Endodermal cell (in vitro differentiated cells): ENCODE measurements at regions not wholly inside any gene's neighbourhood (a gene's known extent, or its start where the extent isn't known, plus 50 kb on each side); places are given as distances from the start of the nearest gene placed in this dataset.
A peak's percentile ranks its signal among the peaks of the same experiment; 100 is the strongest.

ENCODE experiments used
- DNase-seq: peaks from one replicate; pipeline ENCODE4 v3.0.0-alpha.2; 2017
- H3K27ac ChIP-seq: 2 replicates; pipeline ENCODE4 v1.5.1; 2013; ENCODE audit warnings: mild to moderate bottlenecking, low read depth, low read length, moderate library complexity
- H3K27me3 ChIP-seq: 2 replicates; pipeline ENCODE4 v1.6.1; 2013; ENCODE audit warnings: mild to moderate bottlenecking, low read length, moderate library complexity; ENCODE audit not compliant: insufficient read depth, control insufficient read depth, poor library complexity, severe bottlenecking
- H3K36me3 ChIP-seq: 2 replicates; pipeline ENCODE4 v1.7.0; 2013; ENCODE audit warnings: mild to moderate bottlenecking, low read length, moderate library complexity; ENCODE audit not compliant: control insufficient read depth, insufficient read depth
- H3K4me1 ChIP-seq: one replicate; pipeline ENCODE4 v1.7.0; 2013; ENCODE audit warnings: low read length; ENCODE audit not compliant: control insufficient read depth, insufficient read depth
- H3K4me3 ChIP-seq: 2 replicates; pipeline ENCODE4 v1.5.1; 2013; ENCODE audit warnings: mild to moderate bottlenecking, low read length, moderate library complexity
- H3K9ac ChIP-seq: 2 replicates; pipeline ENCODE4 v1.6.1; 2013; ENCODE audit warnings: mild to moderate bottlenecking, low read length, moderate library complexity; ENCODE audit not compliant: poor library complexity, severe bottlenecking; ENCODE audit errors: extremely low read depth
- H3K9me3 ChIP-seq: 2 replicates; pipeline ENCODE4 v1.6.1; 2013; ENCODE audit warnings: mild to moderate bottlenecking, low read length, moderate library complexity; ENCODE audit not compliant: control insufficient read depth
- H3K27ac Mint-ChIP-seq: 2 replicates; pipeline ENCODE4 v1.8.0; 2020; ENCODE audit warnings: mixed read lengths
- H3K27me3 Mint-ChIP-seq: 2 replicates; pipeline ENCODE4 v1.8.0; 2021; ENCODE audit warnings: mild to moderate bottlenecking, mixed read lengths; ENCODE audit not compliant: insufficient read depth
- H3K36me3 Mint-ChIP-seq: 2 replicates; pipeline ENCODE4 v1.8.0; 2020; ENCODE audit warnings: low read depth, mixed read lengths
- H3K4me1 Mint-ChIP-seq: 2 replicates; pipeline ENCODE4 v1.8.0; 2020; ENCODE audit warnings: mixed read lengths
- H3K4me3 Mint-ChIP-seq: 2 replicates; pipeline ENCODE4 v1.8.0; 2020; ENCODE audit warnings: mild to moderate bottlenecking, moderate library complexity, mixed read lengths
- H3K9me3 Mint-ChIP-seq: 2 replicates; pipeline ENCODE4 v1.8.0; 2020; ENCODE audit warnings: mild to moderate bottlenecking, mixed read lengths
- CTCF ChIP-seq: fragments of 200-600 bp; sonication (generic); conservative IDR thresholded peaks from 2 replicates; pipeline ENCODE4 v1.5.0; 2021; ENCODE audit warnings: antibody characterized with exemption, mild to moderate bottlenecking
- WGBS, 2 experiments: methylation state at CpG; one replicate each; pipeline versions ENCODE4 v1.1.5 to v1.1.7; 2013; ENCODE audit warnings: missing lambda C conversion rate in 2 of 2, mixed read lengths in 1 of 2; ENCODE audit not compliant: insufficient coverage in 1 of 2, insufficient read length in 1 of 2; 5-methylcytosine and 5-hydroxymethylcytosine counted together

GRCh38 chr12:42686514-42687172 is 97.1 kb upstream of the PRICKLE1 start:
- no peak overlapping the region for H3K9ac ChIP-seq
- H3K27me3 ChIP-seq, result no peaks in the 10 kb centered on the region
- H3K36me3 ChIP-seq, result no peaks in the 10 kb centered on the region
- no peak overlapping the region for H3K4me3 ChIP-seq
- Mint-ChIP-seq H3K27me3 (no peaks in the 10 kb centered on the region), H3K4me1 (peaks cover 9% of the 10 kb centered on the region), H3K27ac (no peak overlapping the region), H3K36me3 (no peaks in the 10 kb centered on the region), H3K4me3 (no peak overlapping the region), H3K9me3 (peaks cover 13% of the 10 kb centered on the region)
- no peaks in the 10 kb centered on the region for H3K4me1 ChIP-seq
- no peak overlapping the region for H3K27ac ChIP-seq
- WGBS, 2 experiments, result 95 to 100% methylated on average over 1 to 3 of the region's 3 CpGs
- no peak for DNase-seq
- H3K9me3 ChIP-seq, result peaks cover 4% of the 10 kb centered on the region
- no peak for TF ChIP-seq CTCF

GRCh38 chr12:42684802-42685071 is 95.2 kb upstream of the PRICKLE1 start:
- H3K27me3 Mint-ChIP-seq, result no peaks in the 10 kb centered on the region
- WGBS, 2 experiments, result 75 to 100% methylated on average over 1 of the region's 1 CpG
- Histone ChIP-seq H3K27me3 (no peaks in the 10 kb centered on the region), H3K9ac (no peak overlapping the region), H3K4me1 (no peaks in the 10 kb centered on the region), H3K27ac (no peak overlapping the region), H3K4me3 (no peak overlapping the region), H3K36me3 (no peaks in the 10 kb centered on the region), H3K9me3 (no peaks in the 10 kb centered on the region)
- TF ChIP-seq CTCF, result no peak
- peaks cover 2% of the 10 kb centered on the region for H3K9me3 Mint-ChIP-seq
- no peaks in the 10 kb centered on the region for H3K36me3 Mint-ChIP-seq
- no peak overlapping the region for H3K27ac Mint-ChIP-seq
- H3K4me1 Mint-ChIP-seq, result peaks cover 9% of the 10 kb centered on the region
- peak; percentile 78 for DNase-seq
- H3K4me3 Mint-ChIP-seq, result no peak overlapping the region

GRCh38 chr12:42683933-42684801 is 94.6 kb upstream of the PRICKLE1 start:
- Mint-ChIP-seq H3K27ac (no peak overlapping the region), H3K9me3 (peaks cover 2% of the 10 kb centered on the region), H3K27me3 (no peaks in the 10 kb centered on the region), H3K36me3 (no peaks in the 10 kb centered on the region), H3K4me1 (peaks cover 9% of the 10 kb centered on the region), H3K4me3 (no peak overlapping the region)
- Histone ChIP-seq H3K9me3 (no peaks in the 10 kb centered on the region), H3K27me3 (no peaks in the 10 kb centered on the region), H3K27ac (no peak overlapping the region), H3K4me3 (no peak overlapping the region), H3K36me3 (no peaks in the 10 kb centered on the region), H3K9ac (no peak overlapping the region), H3K4me1 (no peaks in the 10 kb centered on the region)
- WGBS, 2 experiments, result 13 to 49% methylated on average over 1 to 3 of the region's 4 CpGs
- no peak for DNase-seq
- TF ChIP-seq CTCF, result no peak
